ENCODE measurements at regions not wholly inside any gene's neighbourhood (a gene's known extent, or its start where the extent isn't known, plus 50 kb on each side); places are given as distances from the start of the nearest gene placed in this dataset.
"Not testable (repeated sequence)": the region's sequence is repeated elsewhere in the genome, so short reads cannot be mapped to it uniquely, and the experiment has no call there.

DNA sequence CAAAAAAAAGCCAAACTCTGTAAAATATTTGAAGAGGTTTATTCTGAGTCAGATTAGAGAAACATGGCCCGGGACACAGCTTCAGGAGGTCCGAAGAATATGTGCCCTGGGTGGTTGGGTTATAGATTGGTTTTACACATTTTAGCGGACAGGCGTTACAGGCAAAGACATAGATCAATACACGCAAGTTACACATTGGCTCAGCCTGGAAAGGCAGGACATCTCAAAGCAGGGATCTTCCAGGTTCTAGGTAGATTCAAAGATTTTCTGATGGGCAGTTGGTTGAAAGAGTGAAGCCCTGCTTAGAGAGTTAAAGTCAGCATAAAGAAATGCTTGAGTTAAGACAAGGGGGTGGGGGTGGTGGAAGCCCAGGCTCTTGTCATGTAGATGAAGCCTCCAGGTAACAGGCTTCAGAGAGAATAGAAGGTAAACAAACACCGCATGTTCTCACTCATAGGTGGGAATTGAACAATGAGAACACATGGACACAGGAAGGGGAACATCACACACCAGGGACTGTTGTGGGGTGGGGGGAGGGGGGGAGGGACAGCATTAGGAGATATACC is 464.3 kb upstream of the ADARB2 start:
- intact Hi-C loops (cut with micrococcal nuclease), result no loop called here
- no peak overlapping the region for H3K27ac Mint-ChIP-seq
- no peaks in the 10 kb centered on the region for H3K27me3 Mint-ChIP-seq
- no peak overlapping the region for H3K4me3 Mint-ChIP-seq
- H3K9me3 Mint-ChIP-seq, result peaks cover 6% of the 10 kb centered on the region
- H3K4me1 Mint-ChIP-seq (ENCODE audit: low read depth), result no peaks in the 10 kb centered on the region
- H3K36me3 Mint-ChIP-seq (ENCODE audit: low read depth), result no peaks in the 10 kb centered on the region

DNA sequence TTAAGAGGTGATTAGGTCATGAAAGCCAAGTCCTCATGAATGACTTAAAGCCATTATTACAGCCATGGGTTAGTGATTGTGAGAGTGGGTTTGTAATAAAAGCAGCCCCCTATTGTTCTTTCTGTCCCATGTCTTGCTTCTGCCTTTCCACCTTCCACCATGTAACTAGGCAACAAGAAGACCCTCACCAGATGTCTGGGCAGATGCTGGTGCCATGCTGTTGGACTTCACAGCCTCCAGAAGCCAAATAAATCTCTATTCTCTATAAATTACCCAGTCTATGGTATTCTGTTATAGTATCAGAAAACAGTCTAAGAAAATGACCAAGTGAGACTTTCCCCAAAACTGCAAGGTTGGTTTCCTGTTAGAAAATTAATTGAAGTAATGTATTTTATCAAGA is 460.3 kb upstream of the ADARB2 start:
- H3K27me3 Mint-ChIP-seq, result no peaks in the 10 kb centered on the region
- no peak overlapping the region for H3K27ac Mint-ChIP-seq
- H3K36me3 Mint-ChIP-seq (ENCODE audit: low read depth), result no peaks in the 10 kb centered on the region
- H3K4me1 Mint-ChIP-seq (ENCODE audit: low read depth), result no peaks in the 10 kb centered on the region
- intact Hi-C loops (cut with micrococcal nuclease), result no loop called here
- H3K4me3 Mint-ChIP-seq, result no peak overlapping the region
- peaks cover 25% of the 10 kb centered on the region for H3K9me3 Mint-ChIP-seq

DNA sequence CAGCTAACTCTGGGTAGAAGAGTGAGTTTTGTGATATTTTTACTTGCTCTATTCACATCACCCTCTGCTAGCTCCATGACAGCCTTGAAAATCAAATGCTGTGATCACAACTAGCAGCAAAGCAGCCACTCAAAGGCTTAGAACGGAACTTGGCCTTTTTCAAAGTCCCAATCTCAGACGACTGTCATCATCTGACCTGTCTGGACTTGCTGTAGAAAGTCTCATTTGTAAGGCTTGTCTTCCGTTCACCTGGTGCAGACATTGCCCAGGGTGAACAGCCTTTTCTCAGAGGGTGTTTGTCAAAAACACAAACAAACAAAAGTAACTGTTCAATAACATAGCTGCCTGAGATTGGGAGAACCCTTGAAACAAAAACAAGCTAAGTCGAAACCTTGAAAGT is 458.9 kb upstream of the ADARB2 start:
- Mint-ChIP-seq H3K9me3 (peaks cover 33% of the 10 kb centered on the region), H3K36me3 (ENCODE audit: low read depth) (no peaks in the 10 kb centered on the region), H3K27ac (no peak overlapping the region), H3K4me3 (no peak overlapping the region), H3K4me1 (ENCODE audit: low read depth) (no peaks in the 10 kb centered on the region), H3K27me3 (no peaks in the 10 kb centered on the region)
- intact Hi-C loops (cut with micrococcal nuclease), result no loop called here

DNA sequence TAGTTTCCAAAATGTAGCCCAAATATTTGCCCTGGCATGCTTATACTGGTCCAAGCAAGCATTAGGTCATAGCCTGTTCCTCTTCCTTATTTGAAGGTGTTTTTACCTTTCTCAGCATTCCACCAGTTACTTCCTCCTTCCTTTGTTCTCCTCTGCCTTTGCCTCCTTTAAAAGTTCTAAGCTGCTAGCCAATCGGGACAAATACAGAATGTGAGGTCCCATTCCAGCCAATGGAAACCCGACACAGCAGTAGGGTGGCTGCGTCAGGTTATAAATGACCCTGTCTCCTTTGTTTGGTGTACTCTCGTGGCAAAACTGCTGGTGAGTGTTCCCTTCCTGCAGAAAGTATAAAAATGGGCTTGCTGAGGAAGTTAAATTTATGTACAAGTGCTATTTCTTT is 452.0 kb upstream of the ADARB2 start:
- peaks cover 21% of the 10 kb centered on the region for H3K9me3 Mint-ChIP-seq
- H3K36me3 Mint-ChIP-seq (ENCODE audit: low read depth); H3K4me3 Mint-ChIP-seq; H3K27me3 Mint-ChIP-seq; intact Hi-C loops (cut with micrococcal nuclease); H3K4me1 Mint-ChIP-seq (ENCODE audit: low read depth); H3K27ac Mint-ChIP-seq: not testable (repeated sequence)

DNA sequence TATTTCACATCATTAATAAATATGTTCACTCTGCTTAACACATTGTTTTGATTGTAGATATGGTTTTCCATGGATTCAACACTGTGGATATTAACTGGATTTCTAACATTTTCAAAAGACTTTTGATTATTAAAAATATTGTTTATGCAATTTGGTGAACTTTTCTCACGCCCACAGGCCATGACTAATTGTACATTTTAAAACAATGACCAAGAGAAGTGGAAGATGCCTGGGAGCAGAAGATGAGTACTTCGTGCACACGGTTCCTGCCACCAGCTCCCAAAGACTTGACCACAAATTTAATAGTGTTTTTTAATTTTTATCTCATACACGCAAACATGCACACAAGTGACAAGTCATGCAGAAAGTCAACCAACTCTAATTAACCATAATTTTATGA is 451.0 kb upstream of the ADARB2 start:
- H3K36me3 Mint-ChIP-seq (ENCODE audit: low read depth), result no peaks in the 10 kb centered on the region
- peaks cover 24% of the 10 kb centered on the region for H3K9me3 Mint-ChIP-seq
- H3K27ac Mint-ChIP-seq, result no peak overlapping the region
- H3K4me1 Mint-ChIP-seq (ENCODE audit: low read depth), result no peaks in the 10 kb centered on the region
- no peak overlapping the region for H3K4me3 Mint-ChIP-seq
- intact Hi-C loops (cut with micrococcal nuclease), result no loop called here
- no peaks in the 10 kb centered on the region for H3K27me3 Mint-ChIP-seq

DNA sequence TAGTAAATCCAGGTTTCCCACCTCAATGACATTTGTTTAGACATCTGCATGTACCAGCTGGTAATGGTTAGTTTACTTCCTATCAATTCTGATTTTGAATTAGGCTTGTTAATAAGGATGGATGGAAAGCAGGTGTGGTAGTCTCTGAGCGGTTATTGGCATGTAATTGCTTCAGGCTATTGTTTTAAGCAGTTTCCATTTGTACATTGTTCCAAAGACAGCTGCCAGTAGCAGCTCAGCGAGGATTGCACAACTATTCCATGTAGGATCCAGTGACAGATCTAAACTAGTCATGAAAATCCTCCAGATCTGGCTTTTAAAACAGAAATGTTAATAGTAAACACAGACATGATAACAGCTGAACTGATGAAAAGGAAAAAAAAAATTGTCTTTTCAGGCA is 436.0 kb upstream of the ADARB2 start:
- intact Hi-C loops (cut with micrococcal nuclease), result no loop called here
- H3K9me3 Mint-ChIP-seq, result peaks cover 12% of the 10 kb centered on the region
- H3K27ac Mint-ChIP-seq, result no peak overlapping the region
- no peaks in the 10 kb centered on the region for H3K27me3 Mint-ChIP-seq
- no peaks in the 10 kb centered on the region for H3K4me1 Mint-ChIP-seq (ENCODE audit: low read depth)
- no peak overlapping the region for H3K4me3 Mint-ChIP-seq
- H3K36me3 Mint-ChIP-seq (ENCODE audit: low read depth), result no peaks in the 10 kb centered on the region

DNA sequence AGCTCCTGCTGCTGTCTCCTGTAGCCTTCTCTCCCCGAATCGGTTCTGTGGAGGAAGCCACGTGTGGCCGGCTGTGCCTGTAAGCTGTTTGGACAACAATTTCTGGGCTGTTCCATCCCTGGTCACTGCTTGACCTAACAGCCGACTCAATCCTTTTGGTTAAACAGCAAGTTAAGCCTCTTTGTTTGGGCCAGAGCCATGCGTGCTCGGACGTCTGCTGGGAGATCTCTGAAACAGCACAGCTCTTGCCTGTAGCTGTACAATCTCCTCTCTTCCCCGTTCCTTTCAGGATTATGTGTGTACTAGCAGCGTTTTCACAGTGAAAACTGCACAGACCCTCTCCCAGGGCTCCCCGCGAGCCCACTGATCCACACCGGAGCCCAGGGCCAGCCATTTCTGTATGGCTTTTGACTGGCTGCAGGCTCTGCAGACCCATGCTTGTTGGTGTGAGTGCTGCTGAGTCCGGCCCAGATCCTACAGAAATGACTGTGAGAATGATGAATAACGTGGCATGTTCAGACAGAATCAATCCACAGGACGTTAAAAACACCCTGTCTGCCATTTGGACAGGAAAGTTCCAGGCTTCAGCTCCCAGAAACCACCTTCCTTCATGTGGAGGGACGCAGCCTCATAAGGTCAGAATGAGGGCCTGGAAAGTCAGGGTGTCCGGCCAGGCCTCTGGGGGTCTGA is 428.6 kb upstream of the ADARB2 start:
- Mint-ChIP-seq H3K4me1 (ENCODE audit: low read depth) (no peaks in the 10 kb centered on the region), H3K27me3 (no peaks in the 10 kb centered on the region), H3K4me3 (no peak overlapping the region), H3K36me3 (ENCODE audit: low read depth) (no peaks in the 10 kb centered on the region), H3K9me3 (peaks cover 24% of the 10 kb centered on the region), H3K27ac (no peak overlapping the region)
- intact Hi-C loops (cut with micrococcal nuclease), result no loop called here

DNA sequence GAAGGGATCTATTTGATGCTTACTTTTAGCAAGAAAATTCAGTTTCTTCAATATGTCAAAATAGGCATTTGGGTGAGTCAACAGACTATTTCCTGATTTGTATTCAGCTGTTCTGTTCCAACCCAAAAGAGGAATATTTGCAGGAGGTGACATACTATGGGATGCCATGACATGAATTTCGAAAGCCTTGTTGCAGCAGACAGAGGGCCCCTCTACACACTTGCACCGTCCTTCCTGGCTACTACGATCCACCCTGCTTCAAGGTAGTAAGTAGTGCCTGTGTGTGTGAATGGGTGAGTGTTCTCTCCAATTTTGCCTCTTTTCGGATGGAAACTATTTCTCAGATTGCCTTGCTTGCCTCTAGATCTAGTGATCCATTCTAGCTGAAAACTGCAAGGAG is 413.0 kb upstream of the ADARB2 start:
- Mint-ChIP-seq H3K36me3 (ENCODE audit: low read depth) (no peaks in the 10 kb centered on the region), H3K27me3 (no peaks in the 10 kb centered on the region), H3K4me3 (no peak overlapping the region), H3K4me1 (ENCODE audit: low read depth) (no peaks in the 10 kb centered on the region), H3K27ac (no peak overlapping the region), H3K9me3 (no peaks in the 10 kb centered on the region)
- intact Hi-C loops (cut with micrococcal nuclease), result no loop called here

DNA sequence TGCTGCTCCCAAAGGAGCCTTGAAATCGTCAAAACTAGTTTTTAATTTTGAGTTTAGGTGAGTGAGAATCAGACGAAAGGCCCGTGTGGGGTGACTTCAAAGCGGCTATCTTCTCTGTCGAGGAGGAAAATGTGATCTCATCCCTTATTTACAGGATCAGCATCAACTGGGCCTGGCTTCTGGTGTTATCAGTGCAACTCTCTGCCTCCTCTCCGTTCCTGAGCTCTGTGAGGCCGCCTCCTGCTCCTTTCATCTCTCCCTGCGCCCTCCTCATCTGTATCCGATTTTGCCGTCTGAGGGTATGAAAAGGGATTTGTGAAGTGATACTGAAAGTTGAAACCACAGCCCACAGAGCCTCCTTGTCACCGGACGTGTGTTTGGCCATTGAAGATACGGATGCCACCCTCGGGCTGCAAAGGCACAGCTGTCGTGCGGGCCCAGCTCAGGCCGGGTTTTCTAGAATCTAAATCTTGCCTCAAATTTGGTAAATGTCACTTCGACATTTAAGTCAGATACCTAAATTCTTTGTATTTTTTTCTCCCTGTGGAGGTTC is 408.7 kb upstream of the ADARB2 start:
- Mint-ChIP-seq H3K27ac (no peak overlapping the region), H3K36me3 (ENCODE audit: low read depth) (no peaks in the 10 kb centered on the region), H3K27me3 (no peaks in the 10 kb centered on the region), H3K9me3 (no peaks in the 10 kb centered on the region), H3K4me1 (ENCODE audit: low read depth) (no peaks in the 10 kb centered on the region), H3K4me3 (no peak overlapping the region)
- intact Hi-C loops (cut with micrococcal nuclease), result no loop called here

DNA sequence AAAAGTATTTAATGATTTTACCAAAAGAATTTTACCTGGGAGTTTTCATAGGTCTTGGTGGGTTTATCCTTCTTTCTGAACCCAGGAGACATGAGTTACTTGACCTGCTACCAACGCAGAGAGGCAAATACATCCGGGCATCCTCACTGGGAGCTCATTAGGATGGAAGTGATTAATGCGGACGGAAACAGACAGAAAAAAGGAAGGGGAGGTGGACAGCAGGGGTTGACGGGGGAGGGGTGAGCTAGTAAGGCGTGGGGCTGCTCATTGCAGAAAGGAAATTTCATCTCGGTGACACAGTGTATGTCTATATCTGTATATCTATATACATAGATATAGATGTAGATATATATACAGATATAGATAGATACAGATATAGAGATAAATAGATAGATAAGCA is 408.2 kb upstream of the ADARB2 start:
- intact Hi-C loops (cut with micrococcal nuclease), result no loop called here
- H3K27me3 Mint-ChIP-seq, result no peaks in the 10 kb centered on the region
- no peaks in the 10 kb centered on the region for H3K36me3 Mint-ChIP-seq (ENCODE audit: low read depth)
- H3K9me3 Mint-ChIP-seq, result no peaks in the 10 kb centered on the region
- no peak overlapping the region for H3K27ac Mint-ChIP-seq
- H3K4me1 Mint-ChIP-seq (ENCODE audit: low read depth), result no peaks in the 10 kb centered on the region
- H3K4me3 Mint-ChIP-seq, result no peak overlapping the region

DNA sequence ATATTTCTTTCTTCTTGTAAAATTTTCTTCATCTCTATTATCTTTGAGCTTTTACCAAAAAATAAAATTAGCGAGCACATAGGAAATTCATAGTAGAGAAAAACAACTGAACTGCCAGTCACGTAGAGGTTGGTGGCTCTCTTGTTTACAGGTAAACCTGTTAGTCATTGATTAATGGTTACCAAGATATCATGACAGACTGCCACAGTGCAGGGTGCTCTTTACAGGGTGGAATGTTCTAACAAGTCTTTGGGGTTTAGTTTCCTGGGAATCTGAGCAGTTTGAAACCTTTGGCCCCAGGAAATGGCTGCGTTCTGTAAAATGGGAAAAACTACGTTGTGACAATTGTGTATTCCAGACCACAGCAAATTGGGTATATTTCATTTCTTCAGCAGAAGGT is 407.3 kb upstream of the ADARB2 start:
- Mint-ChIP-seq H3K4me1 (ENCODE audit: low read depth) (no peaks in the 10 kb centered on the region), H3K36me3 (ENCODE audit: low read depth) (no peaks in the 10 kb centered on the region), H3K27ac (no peak overlapping the region), H3K27me3 (no peaks in the 10 kb centered on the region), H3K9me3 (no peaks in the 10 kb centered on the region), H3K4me3 (no peak overlapping the region)
- intact Hi-C loops (cut with micrococcal nuclease), result no loop called here

DNA sequence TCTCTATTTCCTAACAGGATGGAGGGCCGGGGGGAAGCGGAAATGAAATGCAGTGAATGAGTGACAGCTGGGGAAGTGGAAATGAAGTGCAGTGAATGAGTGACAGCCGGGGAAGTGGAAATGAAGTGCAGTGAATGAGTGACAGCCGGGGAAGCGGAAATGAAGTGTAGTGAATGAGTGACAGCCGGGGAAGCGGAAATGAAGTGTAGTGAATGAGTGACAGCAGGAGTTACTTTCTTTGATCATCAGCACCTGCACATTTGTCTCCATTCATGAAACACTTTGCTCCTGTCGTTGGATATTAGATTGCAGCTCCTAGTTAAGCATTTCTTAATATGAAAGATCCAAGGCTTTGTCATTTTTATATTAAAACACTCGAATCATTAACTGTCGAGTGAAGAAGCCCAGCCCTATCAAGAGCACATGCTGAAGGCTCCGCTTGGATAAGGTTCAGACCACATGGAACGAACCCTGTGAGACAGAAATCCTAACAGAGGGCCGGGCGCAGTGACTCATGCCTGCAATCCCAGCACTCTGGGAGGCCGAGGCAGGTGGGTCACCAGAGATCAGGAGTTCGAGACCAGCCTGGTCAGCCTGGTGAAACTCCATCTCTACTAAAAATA is 406.0 kb upstream of the ADARB2 start:
- H3K9me3 Mint-ChIP-seq, result no peaks in the 10 kb centered on the region
- no peaks in the 10 kb centered on the region for H3K27me3 Mint-ChIP-seq
- H3K4me1 Mint-ChIP-seq (ENCODE audit: low read depth), result no peaks in the 10 kb centered on the region
- H3K27ac Mint-ChIP-seq, result no peak overlapping the region
- intact Hi-C loops (cut with micrococcal nuclease), result no loop called here
- H3K4me3 Mint-ChIP-seq, result no peak overlapping the region
- H3K36me3 Mint-ChIP-seq (ENCODE audit: low read depth), result no peaks in the 10 kb centered on the region

DNA sequence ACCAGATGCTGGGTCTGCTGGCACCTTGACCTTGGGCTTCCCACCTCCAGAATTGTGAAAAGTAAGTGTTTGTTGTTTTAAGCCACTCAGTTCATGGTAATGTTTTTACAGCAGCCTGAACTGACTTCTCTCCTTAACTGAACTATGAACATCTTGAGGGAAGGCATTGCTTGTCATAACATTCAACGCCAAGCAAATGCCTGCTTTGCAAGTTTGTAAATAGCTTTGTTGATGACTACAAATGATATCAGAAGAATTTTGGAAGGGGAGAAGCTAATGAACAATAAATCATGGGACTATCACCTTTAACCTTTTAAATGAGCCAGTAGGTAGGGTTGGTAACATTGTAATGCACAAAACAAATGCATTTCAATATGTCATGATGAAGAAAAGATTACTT is 402.4 kb upstream of the ADARB2 start:
- H3K4me3 Mint-ChIP-seq, result no peak overlapping the region
- H3K27ac Mint-ChIP-seq, result no peak overlapping the region
- no peaks in the 10 kb centered on the region for H3K27me3 Mint-ChIP-seq
- H3K36me3 Mint-ChIP-seq (ENCODE audit: low read depth), result no peaks in the 10 kb centered on the region
- H3K9me3 Mint-ChIP-seq, result no peaks in the 10 kb centered on the region
- H3K4me1 Mint-ChIP-seq (ENCODE audit: low read depth), result no peaks in the 10 kb centered on the region
- intact Hi-C loops (cut with micrococcal nuclease), result no loop called here

DNA sequence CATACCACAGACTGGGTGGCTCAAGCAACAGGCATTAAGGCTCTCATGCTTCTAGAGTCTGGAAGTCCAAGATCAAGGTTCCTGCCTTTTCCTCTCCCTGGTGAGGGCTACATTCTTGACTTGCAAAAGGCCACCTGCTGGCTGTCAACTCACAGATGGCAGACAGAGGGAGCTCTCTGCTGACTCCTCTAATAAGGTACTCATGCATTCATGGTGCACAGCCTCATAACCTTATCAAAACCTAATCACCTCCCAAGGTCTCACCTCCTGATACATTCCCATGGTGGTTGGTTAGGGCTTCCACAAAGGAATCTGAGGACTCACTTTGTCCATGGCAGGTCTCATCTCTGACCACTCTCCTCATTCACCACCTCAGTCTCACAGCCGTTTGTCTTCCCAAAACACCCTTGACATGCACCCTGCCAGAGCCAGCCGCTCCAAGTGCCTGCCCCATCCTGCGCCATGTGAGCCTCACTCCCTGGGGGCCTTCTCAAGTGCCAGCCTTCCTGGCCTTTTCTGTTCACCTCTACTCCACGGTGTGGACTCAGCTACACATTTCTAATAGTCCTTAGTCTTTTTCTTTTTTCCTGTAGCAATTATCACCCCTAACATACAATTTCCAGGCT is 400.3 kb upstream of the ADARB2 start:
- no peaks in the 10 kb centered on the region for H3K4me1 Mint-ChIP-seq (ENCODE audit: low read depth)
- H3K4me3 Mint-ChIP-seq, result no peak overlapping the region
- H3K27ac Mint-ChIP-seq, result no peak overlapping the region
- no peaks in the 10 kb centered on the region for H3K27me3 Mint-ChIP-seq
- no peaks in the 10 kb centered on the region for H3K36me3 Mint-ChIP-seq (ENCODE audit: low read depth)
- H3K9me3 Mint-ChIP-seq, result no peaks in the 10 kb centered on the region
- intact Hi-C loops (cut with micrococcal nuclease), result no loop called here

Measured in dendritic cell treated with granulocyte-macrophage colony-stimulating factor and Interleukin-4, amounts not matched to agents 40 ng/mL and 50 ng/mL, for 4 days (primary cell).